ENCODE measurements at regions not wholly inside any gene's neighbourhood (a gene's known extent, or its start where the extent isn't known, plus 50 kb on each side); places are given as distances from the start of the nearest gene placed in this dataset.

- H3K4me2 ChIP-seq (ENCODE audit: insufficient read depth, low read length) = no peak overlapping the region
- ChIA-PET CTCF (ENCODE audit: low intra/inter-chr PET ratio) (no interaction called here), POLR2A (no interaction called here)
- FAIRE-seq (no peak), DNase-seq (ENCODE audit: extremely low read depth in 1 of 4, low spot score in 3 of 4) (no peak), ATAC-seq (no peak)
- no peak overlapping the region for H2AFZ ChIP-seq (ENCODE audit: low read depth, low read length)
- BruUV-seq (replicated peaks) = no TSS peak
- no peaks in the 10 kb centered on the region for H3K79me2 ChIP-seq (ENCODE audit: control insufficient read depth, insufficient read depth, low read length)
- H3K9me1 ChIP-seq (ENCODE audit: control insufficient read depth, insufficient read depth, low read length) = no peaks in the 10 kb centered on the region
- no peak overlapping the region for H3K9ac ChIP-seq (ENCODE audit: insufficient read depth in 1 of 2, low read depth in 2 of 2, low read length in 2 of 2)
- no peaks in the 10 kb centered on the region for H3K4me1 ChIP-seq (replicated peaks in 1 of 2; ENCODE audit: control insufficient read depth in 2 of 2, insufficient read depth in 2 of 2, low read length in 2 of 2)
- intact Hi-C loops (cut with micrococcal nuclease) (no loop called here), in situ Hi-C loops (cut with MboI) (no loop called here)
- no peaks in the 10 kb centered on the region for H3K9me3 ChIP-seq (replicated peaks; ENCODE audit: control insufficient read depth, insufficient read depth, low read depth, low read length)
- 0% methylated on average over 3 of the region's 3 CpGs for WGBS (ENCODE audit: insufficient coverage, low coverage, missing lambda C conversion rate)
- H4K20me1 ChIP-seq (replicated peaks; ENCODE audit: control insufficient read depth, insufficient read depth, low read length) = no peaks in the 10 kb centered on the region
- H3K4me3 ChIP-seq = no peak overlapping the region
- no peaks in the 10 kb centered on the region for H3K27me3 ChIP-seq (ENCODE audit: control insufficient read depth in 2 of 2, insufficient read depth in 2 of 2, low read length in 2 of 2)
- no peak overlapping the region for H3K27ac ChIP-seq (ENCODE audit: extremely low read depth, low read depth, low read length)
- no peaks in the 10 kb centered on the region for H3K36me3 ChIP-seq (ENCODE audit: control insufficient read depth, insufficient read depth, low read length)
- TF ChIP-seq, protein P1, sequence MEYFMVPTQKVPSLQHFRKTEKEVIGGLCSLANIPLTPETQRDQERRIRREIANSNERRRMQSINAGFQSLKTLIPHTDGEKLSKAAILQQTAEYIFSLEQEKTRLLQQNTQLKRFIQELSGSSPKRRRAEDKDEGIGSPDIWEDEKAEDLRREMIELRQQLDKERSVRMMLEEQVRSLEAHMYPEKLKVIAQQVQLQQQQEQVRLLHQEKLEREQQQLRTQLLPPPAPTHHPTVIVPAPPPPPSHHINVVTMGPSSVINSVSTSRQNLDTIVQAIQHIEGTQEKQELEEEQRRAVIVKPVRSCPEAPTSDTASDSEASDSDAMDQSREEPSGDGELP (CRISPR knock-in tag; IDR thresholded peaks at IDR 0.05; ENCODE audit: borderline replicate concordance) = no peak
- TF ChIP-seq ZNF134 (CRISPR knock-in tag; conservative IDR thresholded peaks at IDR 0.05) (no peak), ZBTB49 (CRISPR knock-in tag; IDR thresholded peaks at IDR 0.05; ENCODE audit: borderline replicate concordance) (no peak)
Measured at GRCh38 chr3:117708601-117709000, 999.0 kb downstream of the TUSC7 start.

Data from K562 (cell line).